GM18517 (cell line): ENCODE measurements at regions not wholly inside any gene's neighbourhood (a gene's known extent, or its start where the extent isn't known, plus 50 kb on each side); places are given as distances from the start of the nearest gene placed in this dataset.
"Not testable (repeated sequence)": the region's sequence is repeated elsewhere in the genome, so short reads cannot be mapped to it uniquely, and the experiment has no call there.

ENCODE experiments used
- ATAC-seq: cut with Tn5 transposase; IDR thresholded peaks from one replicate; pipeline ENCODE4 v1.9.1; 2021; ENCODE audit warnings: mild to moderate bottlenecking, moderate library complexity; ENCODE audit not compliant: unreplicated experiment

- no peak for ATAC-seq
These were observed 708.7 kb upstream of the LRATD1 start for GRCh38 chr2:13923823-13924222.

GRCh38 chr2:13942111-13942510 lies 690.4 kb upstream of the LRATD1 start:
- no peak for ATAC-seq

DNA sequence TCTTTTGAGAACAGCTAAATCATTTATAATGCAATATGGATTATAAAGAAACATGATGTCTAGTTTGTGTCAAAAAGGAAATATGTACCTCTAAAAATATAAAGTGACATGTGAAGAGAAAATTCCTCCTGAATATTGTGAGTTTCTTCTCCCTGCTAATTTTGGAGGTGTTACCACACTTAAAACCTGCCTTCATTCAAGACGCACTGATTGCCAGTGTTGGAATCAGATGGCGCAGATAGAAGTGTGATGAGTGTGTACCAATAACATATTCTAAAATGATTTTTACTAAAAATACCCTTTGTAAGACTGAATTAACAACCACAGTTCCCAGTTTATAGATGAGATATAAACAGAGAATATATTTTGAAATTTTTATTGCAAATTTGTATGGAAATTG lies 681.8 kb upstream of the LRATD1 start:
- no peak for ATAC-seq

DNA sequence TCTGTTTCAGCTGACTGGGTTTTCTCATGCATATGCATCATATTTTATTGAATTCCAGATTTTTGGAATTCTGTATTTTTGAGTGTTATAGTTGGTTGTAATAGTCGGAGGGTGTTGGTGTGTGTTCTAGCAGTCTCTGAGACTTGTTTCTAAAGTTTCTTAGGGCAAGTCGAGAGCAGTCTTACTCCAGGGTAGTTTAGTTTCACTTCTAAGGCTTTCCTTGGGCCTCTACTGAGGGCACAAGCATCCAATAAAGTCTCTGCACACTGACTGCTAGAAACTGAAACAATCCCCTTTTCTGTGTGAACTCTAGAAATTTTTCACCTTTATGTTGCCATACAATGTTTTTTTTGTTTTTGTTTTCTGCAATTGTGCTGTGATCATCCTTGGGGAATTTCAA lies 663.7 kb upstream of the LRATD1 start:
- no peak for ATAC-seq

DNA sequence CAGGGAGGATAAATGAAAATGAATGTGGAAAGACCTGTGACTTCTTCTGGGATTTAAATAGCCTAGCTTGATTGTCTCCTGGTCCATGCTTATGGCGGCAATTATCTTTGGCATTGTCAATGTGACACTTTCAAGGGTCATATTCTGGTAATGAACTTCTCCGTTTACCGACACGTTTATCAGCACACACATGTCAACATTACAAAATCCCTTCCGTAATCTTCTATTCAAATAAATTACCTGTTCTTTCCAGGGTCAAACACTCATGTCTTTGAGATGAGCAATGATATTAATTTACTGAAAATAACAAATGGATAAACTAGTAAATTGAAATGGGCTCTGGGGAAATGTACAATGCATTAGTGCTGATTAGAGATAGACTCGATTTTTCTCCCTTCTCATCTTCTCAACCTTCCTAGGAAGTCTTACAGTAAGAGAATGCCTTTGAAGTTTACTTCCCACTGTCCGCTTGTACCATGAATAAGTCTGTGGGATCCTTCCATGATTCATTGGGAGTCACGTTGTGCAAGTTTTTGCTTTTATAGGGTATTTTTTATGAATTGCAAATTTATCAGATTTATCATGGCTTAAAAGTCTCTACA lies 646.3 kb upstream of the LRATD1 start:
- no peak for ATAC-seq

- no peak for ATAC-seq
These were observed 636.0 kb upstream of the LRATD1 start for GRCh38 chr2:13996527-13996926.

DNA sequence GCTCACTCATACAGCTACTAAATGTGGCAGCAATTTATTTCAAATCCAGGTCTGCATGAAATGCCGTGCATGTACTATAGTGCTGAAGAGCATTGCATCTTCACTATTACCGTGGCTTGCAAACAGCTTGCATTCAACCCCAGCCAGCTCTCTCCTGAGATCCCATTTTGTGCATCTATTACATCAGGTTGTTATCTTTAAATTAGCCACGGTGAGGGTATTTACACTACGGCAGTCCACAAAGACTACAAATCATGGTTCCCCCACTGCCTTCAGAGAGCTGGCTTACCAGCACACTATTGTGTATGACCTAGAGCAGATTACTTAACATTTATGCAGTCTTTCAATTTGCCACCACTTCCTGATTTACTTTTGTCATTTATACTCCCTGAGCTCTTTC lies 621.3 kb upstream of the LRATD1 start:
- no peak for ATAC-seq

- ATAC-seq: no peak
These were observed 617.3 kb upstream of the LRATD1 start for GRCh38 chr2:14015113-14015630.

DNA sequence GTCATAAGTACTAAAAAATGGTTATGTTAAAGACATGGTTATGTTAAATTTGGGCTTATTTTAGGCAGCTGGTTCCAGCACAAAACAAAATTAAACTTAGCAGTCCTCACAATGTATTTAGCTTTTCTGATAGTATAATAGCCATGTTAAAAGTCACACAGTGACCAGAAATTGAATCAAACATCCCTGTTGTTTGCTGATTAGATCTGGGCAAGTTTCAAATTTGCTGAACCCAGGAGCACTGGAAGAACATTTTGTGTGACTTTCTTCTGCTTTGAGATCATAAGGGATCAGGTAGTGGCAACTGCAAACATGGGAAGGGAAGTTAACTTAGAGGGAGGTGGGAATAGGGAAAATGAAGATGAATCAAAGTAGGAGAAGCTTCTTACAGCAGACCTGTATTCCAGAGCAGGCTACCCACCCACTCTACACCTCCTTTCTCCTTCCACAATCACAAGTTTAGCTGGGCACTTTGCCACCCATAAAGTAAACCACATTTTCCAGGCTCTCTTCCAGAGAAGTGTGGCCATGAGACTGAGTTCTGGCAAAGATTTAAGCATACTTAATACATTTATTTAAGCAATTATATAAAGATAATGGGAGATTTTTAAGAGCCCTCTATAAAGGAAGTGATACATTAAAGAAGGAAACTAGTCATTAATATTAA lies 616.1 kb upstream of the LRATD1 start:
- no peak for ATAC-seq

- ATAC-seq: no peak
These were observed 613.9 kb upstream of the LRATD1 start for GRCh38 chr2:14018620-14019019.

GRCh38 chr2:14023558-14023957 lies 609.0 kb upstream of the LRATD1 start:
- ATAC-seq: no peak

GRCh38 chr2:14039134-14039533 lies 593.4 kb upstream of the LRATD1 start:
- ATAC-seq: no peak

DNA sequence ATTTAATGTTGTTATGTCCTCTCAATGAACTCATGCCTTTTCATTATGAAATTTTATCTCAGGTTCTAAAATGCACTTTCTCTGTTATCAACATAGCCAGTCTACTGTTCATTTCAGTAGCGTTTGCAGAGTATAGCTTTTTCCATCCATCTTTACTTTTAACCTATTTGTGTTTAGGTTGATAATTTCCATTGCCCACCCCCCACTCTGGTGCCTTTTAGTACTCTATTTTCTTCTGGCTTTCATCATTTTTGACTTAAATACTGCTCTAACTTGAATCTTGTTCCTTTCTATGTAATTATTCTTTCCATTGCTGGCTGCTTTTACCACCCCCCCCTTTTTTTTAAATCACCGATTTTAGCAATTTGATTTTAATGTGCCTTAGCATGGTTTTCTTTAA lies 585.0 kb upstream of the LRATD1 start:
- ATAC-seq: no peak

DNA sequence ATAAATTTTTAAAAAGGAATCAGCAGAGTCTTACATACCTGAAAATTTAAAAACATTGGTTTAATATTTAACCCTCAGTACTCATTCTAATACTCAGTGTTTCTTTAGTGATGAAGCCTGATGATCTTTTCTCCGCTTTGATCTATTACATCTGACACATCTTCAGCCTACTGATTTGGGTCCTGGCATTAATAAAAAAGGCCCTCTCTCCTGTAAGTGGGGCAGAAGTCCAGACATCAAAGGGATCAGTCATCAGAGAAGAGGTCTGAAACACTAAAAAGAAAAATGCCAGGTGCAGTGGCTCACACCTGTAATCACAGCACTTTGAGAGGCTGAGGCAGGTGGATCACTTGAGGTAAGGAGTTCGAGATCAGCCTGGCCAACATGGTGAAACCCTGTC lies 581.1 kb upstream of the LRATD1 start:
- no peak for ATAC-seq

- ATAC-seq: no peak
These were observed 579.4 kb upstream of the LRATD1 start for GRCh38 chr2:14053105-14053504.

GRCh38 chr2:14064346-14064745 lies 568.2 kb upstream of the LRATD1 start:
- no peak for ATAC-seq

DNA sequence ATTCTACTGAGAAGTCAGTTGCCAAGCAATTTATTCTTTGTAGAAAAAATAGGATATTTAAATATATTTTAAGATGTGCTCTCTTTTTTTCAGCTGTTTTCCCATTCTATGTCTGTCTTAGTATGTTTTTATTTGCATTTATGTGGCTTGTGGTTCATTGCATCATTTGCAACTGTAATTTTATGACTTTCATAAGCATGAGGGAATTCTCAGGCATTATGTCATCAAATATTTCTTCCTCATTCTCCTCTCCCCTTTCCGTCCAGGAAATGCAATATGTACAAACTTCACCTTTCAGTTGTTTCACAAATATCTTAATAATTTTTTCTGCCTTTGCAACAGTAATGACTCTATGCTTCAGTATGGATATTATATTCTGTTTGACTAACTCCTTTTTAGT lies 560.2 kb upstream of the LRATD1 start:
- no peak for ATAC-seq

- no peak for ATAC-seq
These were observed 557.8 kb upstream of the LRATD1 start for GRCh38 chr2:14074691-14075090.

DNA sequence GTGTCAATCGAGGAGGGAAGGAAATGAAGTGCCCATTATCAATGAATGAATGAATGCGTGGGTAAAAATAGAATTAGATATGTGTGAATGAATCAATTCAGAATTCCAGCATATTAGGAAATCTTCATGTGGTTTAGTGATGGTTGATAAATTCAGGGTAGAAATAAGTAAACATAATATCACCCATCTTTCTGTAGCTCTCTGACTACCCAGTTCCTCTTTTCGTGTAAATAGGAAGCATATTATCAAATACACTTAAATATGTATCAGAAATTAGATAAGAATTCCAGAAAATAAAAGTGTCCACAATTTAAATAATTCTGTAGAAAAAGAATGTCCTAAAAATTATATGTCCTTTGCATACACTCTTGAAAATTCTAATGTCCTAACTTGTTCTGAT lies 552.9 kb upstream of the LRATD1 start:
- no peak for ATAC-seq

- no peak for ATAC-seq
These were observed 551.0 kb upstream of the LRATD1 start for GRCh38 chr2:14081521-14081920.

DNA sequence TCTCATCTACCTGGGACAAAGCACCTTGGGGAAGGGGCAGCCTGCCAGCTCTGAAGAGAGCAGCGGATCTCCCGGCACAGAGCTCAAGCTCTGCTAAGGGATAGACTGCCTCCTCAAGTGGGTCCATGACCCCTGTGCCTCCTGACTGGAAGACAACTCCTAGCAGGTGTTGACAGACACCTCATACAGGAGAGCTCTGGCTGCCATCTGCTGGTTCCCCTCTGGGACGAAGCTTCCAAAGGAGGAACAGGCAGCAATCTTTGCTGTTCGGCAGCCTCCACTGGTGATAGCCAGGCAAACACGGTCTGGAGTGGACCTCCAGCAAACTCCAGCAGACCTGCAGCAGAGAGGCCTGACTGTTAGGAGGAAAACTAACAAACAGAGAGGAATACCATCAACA lies 549.9 kb upstream of the LRATD1 start:
- no peak for ATAC-seq

- ATAC-seq: no peak
These were observed 537.9 kb upstream of the LRATD1 start for GRCh38 chr2:14094592-14094991.

DNA sequence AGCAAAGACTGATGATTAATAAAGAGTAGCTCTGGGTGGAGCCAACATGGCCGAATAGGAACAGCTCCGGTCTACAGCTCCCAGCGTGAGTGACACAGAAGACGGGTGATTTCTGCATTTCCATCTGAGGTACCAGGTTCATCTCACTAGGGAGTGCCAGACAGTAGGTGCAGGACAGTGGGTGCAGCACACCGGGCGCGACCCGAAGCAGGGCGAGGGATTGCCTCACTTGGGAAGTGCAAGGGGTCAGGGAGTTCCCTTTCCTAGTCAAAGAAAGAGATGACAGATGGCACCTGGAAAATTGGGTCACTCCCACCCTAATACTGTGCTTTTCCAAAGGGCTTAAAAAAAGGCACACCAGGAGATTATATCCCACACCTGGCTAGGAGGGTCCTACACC lies 533.4 kb upstream of the LRATD1 start:
- ATAC-seq: not testable (repeated sequence)
